HG03521 (cell line): ENCODE measurements at regions not wholly inside any gene's neighbourhood (a gene's known extent, or its start where the extent isn't known, plus 50 kb on each side); places are given as distances from the start of the nearest gene placed in this dataset.

ENCODE experiments used
- ATAC-seq: cut with Tn5 transposase; IDR thresholded peaks from one replicate; pipeline ENCODE4 v1.9.1; 2021; ENCODE audit warnings: mild to moderate bottlenecking, moderate library complexity; ENCODE audit not compliant: unreplicated experiment

GRCh38 chr3:25259871-25260270, 168.2 kb upstream of the RARB start:
- ATAC-seq = no peak

DNA sequence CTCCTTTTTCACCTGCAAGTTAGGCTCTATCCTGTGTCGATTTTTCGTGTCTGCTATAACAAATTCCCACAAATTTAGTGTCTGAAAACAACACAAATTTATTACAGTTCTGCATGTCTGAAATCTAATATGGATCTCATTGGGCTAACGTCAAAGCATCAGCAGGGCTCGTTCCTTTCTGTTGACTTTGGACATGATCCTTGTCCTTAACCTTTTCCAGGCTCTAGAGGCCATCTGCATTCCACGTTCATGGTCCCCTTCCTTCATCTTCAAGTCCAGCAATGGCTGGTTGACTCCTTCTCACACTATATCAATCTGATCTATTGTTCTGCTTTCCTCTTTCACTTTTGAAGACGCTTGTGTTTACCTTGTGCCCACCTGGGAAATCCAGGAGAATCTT, 165.7 kb upstream of the RARB start:
- no peak for ATAC-seq

DNA sequence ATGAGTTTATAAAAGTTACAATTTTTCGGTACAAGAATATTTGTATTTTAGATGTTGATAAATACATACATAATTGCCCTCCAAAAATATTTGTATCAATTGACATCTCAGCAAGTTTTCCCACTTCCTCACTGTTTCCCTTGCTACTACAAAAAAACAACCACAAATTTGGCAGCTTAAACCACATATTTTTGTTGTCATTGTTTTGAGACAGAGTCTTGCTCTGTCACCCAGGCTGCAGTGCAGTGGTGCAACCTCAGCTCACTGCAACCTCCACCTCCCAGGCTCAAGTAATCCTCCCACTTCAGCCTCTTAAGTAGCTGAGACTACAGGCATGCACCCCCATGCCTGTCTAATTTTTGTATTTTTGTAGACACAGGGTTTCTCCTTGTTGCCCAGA, 162.8 kb upstream of the RARB start:
- no peak for ATAC-seq

DNA sequence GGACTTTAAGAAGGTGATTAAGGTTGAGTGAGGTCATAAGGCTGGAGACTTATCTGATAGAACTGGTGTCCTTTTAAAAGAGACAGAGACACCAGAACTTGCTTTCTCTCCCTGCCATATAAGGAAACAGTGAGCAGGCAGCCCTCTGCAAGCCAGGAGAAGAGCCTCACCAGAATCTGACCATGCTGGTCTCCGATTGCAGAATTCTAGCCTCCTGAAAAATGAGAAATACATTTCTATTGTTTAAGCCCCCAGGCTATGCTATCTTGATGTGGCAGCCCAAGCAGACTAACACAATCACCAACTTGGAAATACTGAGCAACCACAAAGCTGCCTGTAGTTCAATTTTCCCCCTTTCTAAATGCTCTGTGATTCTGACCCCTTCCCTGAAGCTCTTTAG, 161.4 kb upstream of the RARB start:
- no peak for ATAC-seq

- ATAC-seq = no peak
These were observed 156.0 kb upstream of the RARB start for GRCh38 chr3:25272090-25272489.

DNA sequence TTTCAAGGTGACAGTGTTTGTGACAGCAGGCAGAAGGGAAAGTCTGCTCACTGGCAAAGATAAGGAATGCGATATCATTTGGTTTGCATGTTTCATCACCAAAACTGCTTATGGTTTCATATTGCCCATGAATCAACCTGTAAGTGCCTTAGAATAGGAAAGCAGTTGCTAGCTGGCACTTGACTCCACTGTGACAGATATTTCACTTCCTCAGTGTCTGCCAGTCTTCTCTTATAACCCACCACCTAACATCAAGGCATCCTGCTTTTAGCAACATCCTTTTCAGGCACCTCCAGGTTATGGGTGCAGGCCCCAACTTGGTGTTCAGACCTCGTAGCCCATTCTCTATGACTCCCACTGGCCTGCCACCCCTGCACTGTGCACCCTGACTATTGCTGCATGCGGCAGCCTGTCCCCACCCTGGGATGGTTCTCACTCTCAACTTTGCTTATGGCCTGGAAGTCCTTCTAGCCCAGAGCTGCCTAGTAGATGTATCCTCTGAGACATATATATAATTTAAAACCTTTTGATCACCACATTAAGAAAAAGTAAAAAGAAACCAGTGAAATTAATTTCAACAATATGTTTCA, 154.4 kb upstream of the RARB start:
- ATAC-seq = no peak

- no peak for ATAC-seq
These were observed 150.6 kb upstream of the RARB start for GRCh38 chr3:25277503-25277902.

DNA sequence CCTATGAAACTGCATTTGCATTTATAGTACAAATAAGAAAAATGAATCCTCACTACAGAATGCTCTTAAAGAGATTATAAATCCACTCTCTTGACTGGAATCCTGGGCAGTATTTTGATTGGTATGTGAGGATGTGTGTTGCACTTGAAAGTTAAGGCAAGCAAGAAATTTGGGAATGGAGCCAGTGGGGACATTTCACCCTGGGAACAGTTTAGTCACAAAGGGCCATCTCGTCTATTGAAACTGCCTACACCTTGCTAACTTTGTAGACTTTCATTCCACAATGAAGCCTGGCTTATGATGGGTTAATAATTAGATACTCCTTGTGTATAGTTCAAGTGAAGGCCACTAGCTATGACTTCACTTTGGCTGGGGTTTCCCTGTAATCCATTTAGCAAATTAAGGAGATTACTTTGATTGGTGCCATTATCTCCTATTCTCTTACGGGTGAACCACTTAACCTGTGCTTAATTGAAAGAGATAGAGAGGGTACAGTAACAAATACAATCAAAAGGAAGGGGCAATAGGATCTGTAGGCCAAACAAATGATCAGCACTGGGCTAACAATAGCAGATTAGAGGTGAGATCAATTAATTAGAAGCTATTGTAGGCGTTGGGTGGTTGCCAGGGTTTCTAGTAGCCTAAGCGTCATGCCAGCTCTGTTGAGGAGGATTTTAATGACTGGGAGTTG, 146.9 kb upstream of the RARB start:
- no peak for ATAC-seq

DNA sequence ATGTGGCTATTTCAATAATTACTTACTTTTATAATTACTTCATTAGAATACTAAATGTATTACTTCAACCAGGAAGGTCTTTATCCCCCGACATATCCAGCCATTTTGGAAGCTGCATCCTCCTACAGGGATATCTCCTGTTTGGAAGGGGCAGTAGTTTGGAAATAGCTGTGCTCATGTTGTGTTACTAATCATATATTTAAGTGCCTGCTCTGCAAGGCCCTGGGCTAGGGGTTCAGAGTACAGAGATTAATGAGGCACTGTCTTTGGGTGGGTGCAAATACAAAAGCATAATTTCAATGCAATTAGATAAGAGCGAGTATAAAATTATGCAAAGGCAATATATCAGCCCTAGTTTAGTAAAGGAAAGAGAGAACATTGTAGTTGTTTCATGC, 146.3 kb upstream of the RARB start:
- ATAC-seq = no peak

DNA sequence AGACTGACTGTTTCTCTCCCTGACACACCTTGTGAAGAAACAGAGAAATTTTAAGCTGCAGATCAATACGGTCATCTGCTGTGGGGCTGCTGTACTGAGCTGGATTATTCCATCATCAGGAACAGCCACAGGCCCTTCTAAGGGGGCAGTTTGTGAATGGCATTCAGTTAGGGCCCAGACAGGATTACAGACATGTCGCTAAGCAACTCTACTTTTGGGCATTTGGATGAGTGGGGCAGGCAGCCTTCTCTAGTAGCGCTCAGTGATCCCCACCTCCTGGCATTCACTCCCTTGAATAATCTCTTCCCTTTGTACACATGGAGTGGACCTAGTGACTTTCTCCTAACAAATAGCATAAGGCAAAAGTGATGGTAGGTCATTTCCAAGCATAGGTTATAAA, 144.4 kb upstream of the RARB start:
- no peak for ATAC-seq

GRCh38 chr3:25284249-25284648, 143.8 kb upstream of the RARB start:
- ATAC-seq = no peak

- no peak for ATAC-seq
These were observed 140.7 kb upstream of the RARB start for GRCh38 chr3:25287291-25287884.

GRCh38 chr3:25288413-25288812, 139.7 kb upstream of the RARB start:
- ATAC-seq = no peak

DNA sequence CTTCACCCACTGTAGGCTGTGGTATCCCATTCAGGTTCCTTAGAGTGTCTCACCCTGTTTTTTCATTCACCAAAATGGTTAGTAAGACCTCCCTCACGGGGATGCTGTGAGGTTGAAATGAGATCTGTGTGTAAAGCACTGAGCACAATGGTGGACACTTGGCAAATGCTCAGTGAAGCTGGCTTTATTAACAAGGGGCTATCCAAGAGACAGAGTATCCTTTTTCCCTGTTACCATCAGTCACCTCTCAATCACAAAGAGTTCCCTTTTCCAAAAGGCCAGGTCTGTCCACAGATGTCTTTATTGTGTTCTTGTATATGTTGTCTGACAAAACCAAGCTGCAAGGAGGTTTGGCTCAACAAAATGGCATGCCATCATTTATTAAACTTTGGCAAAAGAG, 138.9 kb upstream of the RARB start:
- ATAC-seq = no peak

- no peak for ATAC-seq
These were observed 138.4 kb upstream of the RARB start for GRCh38 chr3:25289663-25290062.

GRCh38 chr3:25291481-25291905, 136.6 kb upstream of the RARB start:
- no peak for ATAC-seq

- no peak for ATAC-seq
These were observed 136.0 kb upstream of the RARB start for GRCh38 chr3:25292036-25292435.

DNA sequence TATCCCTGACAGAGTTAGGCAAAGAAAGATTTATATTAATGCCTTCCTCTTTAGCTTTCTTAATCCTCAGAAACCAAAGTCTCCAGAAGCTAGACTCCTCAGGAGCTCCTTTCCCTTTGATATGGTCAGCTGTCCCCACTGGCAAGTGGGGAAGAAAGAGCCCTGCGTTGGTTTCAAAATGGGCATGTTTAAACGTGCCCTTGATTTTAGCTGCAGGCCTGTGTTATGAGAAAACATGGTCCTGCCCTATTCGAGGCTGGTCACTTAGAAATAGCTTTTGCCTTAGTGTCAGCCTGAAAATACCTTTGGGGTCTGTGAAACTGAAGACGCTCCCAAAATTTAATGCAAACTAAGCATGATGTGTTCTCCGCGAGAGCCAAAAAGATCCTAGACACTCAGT, 135.5 kb upstream of the RARB start:
- no peak for ATAC-seq

DNA sequence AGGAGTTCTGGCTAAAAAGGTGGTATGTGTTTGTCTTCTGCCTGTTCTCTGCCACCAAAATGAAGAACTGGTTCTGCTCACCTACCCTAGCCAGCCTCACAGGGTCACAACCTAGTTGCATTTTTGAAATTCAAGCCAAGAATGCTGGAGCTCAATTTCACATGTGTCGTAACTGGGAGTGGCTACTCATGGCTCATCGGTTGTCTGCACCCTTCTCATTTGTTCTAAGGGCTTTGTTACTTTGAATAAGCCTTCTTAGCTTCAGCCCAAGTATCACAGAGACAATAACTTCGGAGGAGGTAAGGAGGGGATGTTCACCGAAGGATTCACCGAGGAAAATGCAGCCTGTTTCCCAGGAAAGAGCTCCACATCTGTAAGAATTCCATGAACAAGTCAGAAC, 134.3 kb upstream of the RARB start:
- no peak for ATAC-seq

DNA sequence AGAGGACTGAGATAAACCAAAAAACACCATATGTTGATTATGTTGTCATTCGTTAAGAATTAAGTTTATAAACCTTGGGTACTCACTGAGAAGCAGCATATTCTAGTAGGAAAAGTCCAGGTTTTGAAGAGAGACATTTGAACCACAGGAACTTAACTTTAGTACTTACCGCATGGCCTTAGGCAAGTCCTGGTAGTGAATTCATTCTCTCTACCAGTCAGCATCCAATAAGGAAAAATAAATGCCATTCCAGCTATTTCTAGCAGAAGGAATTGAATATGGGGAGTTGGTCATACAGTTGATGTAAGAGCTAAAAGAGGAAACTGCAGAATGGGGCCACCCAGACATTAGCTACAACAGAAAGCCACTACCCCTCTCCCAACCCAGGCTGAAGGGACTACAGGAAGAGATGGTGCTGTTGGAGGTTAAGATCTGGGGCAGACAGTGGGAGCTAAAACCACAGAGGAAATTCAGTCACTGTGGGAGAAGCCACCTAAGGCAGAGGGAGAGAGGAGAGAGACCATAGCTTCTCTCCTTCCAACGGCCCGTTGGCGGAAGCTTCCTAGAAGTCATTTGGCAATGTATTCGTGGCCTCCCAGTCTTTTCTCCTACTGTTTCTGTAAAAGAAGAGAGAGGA, 133.8 kb upstream of the RARB start:
- ATAC-seq = no peak

DNA sequence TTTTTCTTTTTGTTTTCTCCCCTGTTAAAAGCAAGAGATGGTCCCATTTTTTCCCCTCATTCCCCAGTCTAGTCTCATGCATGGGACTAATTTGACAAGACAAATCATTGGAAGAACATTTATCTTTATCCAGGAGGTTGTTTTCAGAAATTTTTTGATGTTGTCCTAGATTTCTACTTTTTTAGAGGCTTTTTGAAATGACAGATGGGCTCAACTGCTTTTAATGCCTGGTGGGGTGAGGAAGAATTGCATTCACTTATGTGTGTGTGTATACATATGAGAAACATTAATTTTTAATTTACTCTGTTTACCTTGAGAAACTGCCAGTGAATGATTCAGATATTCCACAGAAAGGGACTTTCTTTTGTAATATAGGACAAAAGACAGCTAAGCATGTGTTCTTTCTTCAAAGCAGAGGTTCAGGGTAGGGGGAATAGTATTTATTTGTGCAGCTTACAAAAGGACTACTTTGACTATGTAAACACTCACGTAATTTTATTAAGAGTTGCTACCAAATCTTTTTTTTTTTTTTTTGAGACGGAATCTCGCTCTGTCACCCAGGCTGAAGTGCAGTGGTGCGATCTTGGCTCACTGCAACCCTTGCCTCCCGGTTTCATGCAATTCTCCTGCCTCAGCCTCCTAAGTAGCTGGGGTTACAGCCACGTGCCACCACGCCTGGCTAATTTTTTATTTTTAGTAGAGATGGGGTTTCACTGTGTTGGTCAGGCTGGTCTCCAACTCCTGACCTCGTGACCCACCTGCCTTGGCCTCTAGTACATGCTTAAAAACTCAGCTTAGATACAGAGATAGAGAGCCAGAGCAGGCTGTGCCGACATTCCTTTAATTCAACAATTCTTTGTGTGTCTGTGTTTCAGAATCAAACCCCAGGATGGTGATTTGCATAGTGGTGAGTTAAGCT, 130.1 kb upstream of the RARB start:
- no peak for ATAC-seq
